ENCODE measurements at regions not wholly inside any gene's neighbourhood (a gene's known extent, or its start where the extent isn't known, plus 50 kb on each side); places are given as distances from the start of the nearest gene placed in this dataset.
"Not testable (repeated sequence)": the region's sequence is repeated elsewhere in the genome, so short reads cannot be mapped to it uniquely, and the experiment has no call there.

- H3K27ac Mint-ChIP-seq, result no peak overlapping the region
- peaks cover 0 to 5% of the 10 kb centered on the region in 2 donors for H3K9me3 Mint-ChIP-seq
- no peaks in the 10 kb centered on the region for H3K27me3 Mint-ChIP-seq (ENCODE audit: low read depth)
- H3K4me1 Mint-ChIP-seq (ENCODE audit: low read depth), result no peaks in the 10 kb centered on the region
- ATAC-seq (replicated peaks in 1 of 2) (no peak), DNase-seq (no peak)
- no peaks in the 10 kb centered on the region for H3K36me3 Mint-ChIP-seq (ENCODE audit: insufficient read depth in 2 of 2)
- no peak overlapping the region for H3K4me3 Mint-ChIP-seq
Measured at GRCh38 chr9:18059447-18059846, 414.5 kb upstream of the ADAMTSL1 start.

- ATAC-seq (replicated peaks in 1 of 2) (no peak), DNase-seq (no peak)
- Mint-ChIP-seq H3K27ac (no peak overlapping the region), H3K4me3 (no peak overlapping the region), H3K36me3 (ENCODE audit: insufficient read depth in 2 of 2) (no peaks in the 10 kb centered on the region), H3K9me3 (peaks cover under 1 to 5% of the 10 kb centered on the region in 2 donors), H3K4me1 (ENCODE audit: low read depth) (no peaks in the 10 kb centered on the region), H3K27me3 (ENCODE audit: low read depth) (no peaks in the 10 kb centered on the region)
Measured at GRCh38 chr9:18060269-18060934, 413.6 kb upstream of the ADAMTSL1 start.

DNA sequence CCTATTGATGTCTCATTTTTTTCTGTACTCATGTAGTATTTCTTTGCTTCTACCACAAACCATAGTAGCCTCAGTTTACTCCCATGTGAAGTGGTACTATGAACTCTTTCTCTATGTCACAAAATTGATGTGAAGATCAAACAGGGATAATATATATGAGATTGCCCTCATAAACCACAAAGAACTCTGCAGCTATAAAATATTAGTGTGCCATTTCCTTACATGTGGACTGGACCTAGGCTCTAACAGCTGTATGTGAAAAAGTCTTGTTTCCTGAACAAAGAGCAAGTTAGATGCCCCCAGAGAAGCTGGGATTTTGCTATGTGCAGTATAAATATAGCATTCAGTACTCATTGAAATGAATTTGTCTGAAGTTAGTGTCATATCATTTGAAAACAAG, 412.6 kb upstream of the ADAMTSL1 start:
- no peak for DNase-seq
- Mint-ChIP-seq H3K4me1 (ENCODE audit: low read depth) (no peaks in the 10 kb centered on the region), H3K9me3 (peaks cover 1 to 5% of the 10 kb centered on the region in 2 donors), H3K4me3 (no peak overlapping the region), H3K27ac (no peak overlapping the region), H3K27me3 (ENCODE audit: low read depth) (no peaks in the 10 kb centered on the region), H3K36me3 (ENCODE audit: insufficient read depth in 2 of 2) (no peaks in the 10 kb centered on the region)
- ATAC-seq (replicated peaks in 1 of 2), result no peak

GRCh38 chr9:18061856-18062255, 412.1 kb upstream of the ADAMTSL1 start:
- Mint-ChIP-seq H3K27ac (no peak overlapping the region), H3K9me3 (peaks cover 1 to 5% of the 10 kb centered on the region in 2 donors), H3K27me3 (ENCODE audit: low read depth) (no peaks in the 10 kb centered on the region), H3K4me3 (no peak overlapping the region), H3K36me3 (ENCODE audit: insufficient read depth in 2 of 2) (no peaks in the 10 kb centered on the region), H3K4me1 (ENCODE audit: low read depth) (no peaks in the 10 kb centered on the region)
- DNase-seq (no peak), ATAC-seq (replicated peaks in 1 of 2) (no peak)

GRCh38 chr9:18063856-18064390, 410.0 kb upstream of the ADAMTSL1 start:
- DNase-seq (no peak), ATAC-seq (replicated peaks in 1 of 2) (no peak)
- Mint-ChIP-seq H3K27me3 (ENCODE audit: low read depth) (no peaks in the 10 kb centered on the region), H3K4me1 (ENCODE audit: low read depth) (no peaks in the 10 kb centered on the region), H3K9me3 (peaks cover 1 to 2% of the 10 kb centered on the region in 2 donors), H3K36me3 (ENCODE audit: insufficient read depth in 2 of 2) (no peaks in the 10 kb centered on the region), H3K27ac (no peak overlapping the region), H3K4me3 (no peak overlapping the region)

DNA sequence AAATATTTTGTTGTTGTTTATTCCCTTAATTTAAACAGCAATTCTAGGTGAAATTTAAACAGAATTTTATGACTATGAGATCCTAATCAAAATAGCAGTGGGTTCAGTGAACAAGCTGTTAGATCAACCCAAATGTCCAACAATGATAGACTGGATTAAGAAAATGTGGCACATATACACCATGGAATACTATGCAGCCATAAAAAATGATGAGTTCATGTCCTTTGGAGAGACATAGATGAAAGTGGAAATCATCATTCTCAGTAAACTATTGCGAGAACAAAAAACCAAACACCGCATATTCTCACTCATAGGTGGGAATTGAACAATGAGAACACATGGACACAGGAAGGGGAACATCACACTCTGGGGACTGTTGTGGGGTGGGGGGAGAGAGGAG, 407.3 kb upstream of the ADAMTSL1 start:
- not testable (repeated sequence) for H3K4me1 Mint-ChIP-seq (ENCODE audit: low read depth); H3K4me3 Mint-ChIP-seq; H3K27ac Mint-ChIP-seq; H3K9me3 Mint-ChIP-seq; H3K36me3 Mint-ChIP-seq (ENCODE audit: insufficient read depth in 2 of 2); H3K27me3 Mint-ChIP-seq (ENCODE audit: low read depth); ATAC-seq (replicated peaks in 1 of 2); DNase-seq

DNA sequence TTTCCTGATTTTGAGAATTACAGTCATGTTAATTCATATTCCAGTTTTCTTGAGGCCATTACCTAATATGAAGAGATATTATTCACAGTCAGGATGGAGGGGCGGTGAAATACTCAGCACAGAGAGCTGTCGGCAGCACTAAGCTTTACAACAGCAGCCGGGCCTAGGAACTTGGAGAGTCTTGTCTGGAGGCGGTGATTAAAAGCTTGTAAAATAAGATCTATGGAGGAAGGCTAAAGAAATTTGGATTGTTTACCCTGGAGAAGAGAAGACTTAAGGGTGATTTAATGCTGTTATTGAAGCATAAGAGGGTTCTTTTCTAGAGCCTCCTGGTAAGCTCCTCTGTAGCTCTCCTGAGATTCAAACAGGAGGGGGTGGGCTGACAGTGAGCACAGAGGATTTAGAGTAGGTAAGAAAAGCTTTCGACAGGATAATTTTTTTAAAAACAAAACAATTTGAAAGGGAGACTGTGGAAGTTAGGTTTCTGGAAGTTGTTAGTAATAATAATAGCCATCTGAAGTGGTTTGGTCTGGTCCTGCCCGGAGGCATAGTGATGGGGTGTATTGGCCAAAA, 406.3 kb upstream of the ADAMTSL1 start:
- H3K4me3 Mint-ChIP-seq, result no peak overlapping the region
- peaks cover 0 to 1% of the 10 kb centered on the region in 2 donors for H3K9me3 Mint-ChIP-seq
- H3K4me1 Mint-ChIP-seq (ENCODE audit: low read depth), result no peaks in the 10 kb centered on the region
- no peak for DNase-seq
- H3K36me3 Mint-ChIP-seq (ENCODE audit: insufficient read depth in 2 of 2), result no peaks in the 10 kb centered on the region
- ATAC-seq (replicated peaks in 1 of 2), result no peak
- H3K27me3 Mint-ChIP-seq (ENCODE audit: low read depth), result no peaks in the 10 kb centered on the region
- H3K27ac Mint-ChIP-seq, result no peak overlapping the region

GRCh38 chr9:18068900-18069299, 405.1 kb upstream of the ADAMTSL1 start:
- Mint-ChIP-seq H3K9me3 (peaks cover 0 to 1% of the 10 kb centered on the region in 2 donors), H3K27ac (no peak overlapping the region), H3K36me3 (ENCODE audit: insufficient read depth in 2 of 2) (no peaks in the 10 kb centered on the region), H3K4me1 (ENCODE audit: low read depth) (no peaks in the 10 kb centered on the region), H3K27me3 (ENCODE audit: low read depth) (no peaks in the 10 kb centered on the region), H3K4me3 (no peak overlapping the region)
- DNase-seq, result no peak
- ATAC-seq (replicated peaks in 1 of 2), result no peak

GRCh38 chr9:18071651-18072060, 402.3 kb upstream of the ADAMTSL1 start:
- no peak for DNase-seq
- Mint-ChIP-seq H3K36me3 (ENCODE audit: insufficient read depth in 2 of 2) (no peaks in the 10 kb centered on the region), H3K4me1 (ENCODE audit: low read depth) (no peaks in the 10 kb centered on the region), H3K4me3 (no peak overlapping the region), H3K27ac (no peak overlapping the region), H3K9me3 (peaks cover 0 to 1% of the 10 kb centered on the region in 2 donors), H3K27me3 (ENCODE audit: low read depth) (no peaks in the 10 kb centered on the region)
- no peak for ATAC-seq (replicated peaks in 1 of 2)

DNA sequence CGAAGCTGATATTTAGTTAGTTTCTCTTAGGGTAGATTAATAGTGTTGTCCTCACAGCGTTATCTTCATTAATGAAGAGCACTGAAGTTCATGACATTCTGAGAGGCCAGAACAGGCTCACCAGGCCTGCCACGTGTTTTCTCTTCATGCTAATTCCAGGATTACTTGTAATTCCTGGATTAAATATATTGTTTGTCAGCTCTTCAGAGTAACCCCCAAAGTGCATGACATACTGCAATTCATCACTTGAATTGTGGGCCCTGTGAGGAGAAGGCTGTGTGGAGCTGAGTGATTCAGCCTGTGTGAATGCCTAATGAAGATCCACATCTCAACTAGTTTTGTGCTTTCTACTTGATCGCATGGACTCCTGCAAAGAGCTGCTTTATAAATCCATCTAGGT, 401.0 kb upstream of the ADAMTSL1 start:
- no peak for ATAC-seq (replicated peaks in 1 of 2)
- no peak for DNase-seq
- no peaks in the 10 kb centered on the region for H3K4me1 Mint-ChIP-seq (ENCODE audit: low read depth)
- no peaks in the 10 kb centered on the region for H3K36me3 Mint-ChIP-seq (ENCODE audit: insufficient read depth in 2 of 2)
- H3K4me3 Mint-ChIP-seq, result no peak overlapping the region
- H3K27me3 Mint-ChIP-seq (ENCODE audit: low read depth), result no peaks in the 10 kb centered on the region
- H3K9me3 Mint-ChIP-seq, result peaks cover 0 to 8% of the 10 kb centered on the region in 2 donors
- H3K27ac Mint-ChIP-seq, result no peak overlapping the region

DNA sequence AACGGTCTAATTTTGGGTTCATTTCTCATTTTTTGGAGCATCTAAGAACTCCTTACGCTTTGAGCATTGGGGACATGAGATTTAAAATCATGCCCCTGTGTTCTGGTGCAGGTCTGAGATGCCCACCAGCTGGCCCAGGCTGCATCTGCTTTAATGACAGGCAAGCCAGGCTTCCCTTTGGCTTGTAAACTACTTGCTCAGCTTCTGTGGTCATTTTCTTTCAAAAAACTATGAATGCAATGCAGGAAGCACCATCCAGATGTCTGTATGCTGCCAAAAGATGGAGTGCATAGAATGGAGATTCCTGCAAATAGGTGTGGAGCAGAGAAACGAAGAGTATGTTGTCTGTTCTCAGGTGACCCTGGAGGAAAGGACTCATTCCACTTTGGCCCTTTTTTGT, 399.9 kb upstream of the ADAMTSL1 start:
- Mint-ChIP-seq H3K27me3 (ENCODE audit: low read depth) (no peaks in the 10 kb centered on the region), H3K27ac (no peak overlapping the region), H3K9me3 (peaks cover 0 to 8% of the 10 kb centered on the region in 2 donors), H3K4me1 (ENCODE audit: low read depth) (no peaks in the 10 kb centered on the region), H3K4me3 (no peak overlapping the region), H3K36me3 (ENCODE audit: insufficient read depth in 2 of 2) (no peaks in the 10 kb centered on the region)
- DNase-seq (no peak), ATAC-seq (replicated peaks in 1 of 2) (no peak)

- H3K36me3 Mint-ChIP-seq (ENCODE audit: insufficient read depth in 2 of 2), result no peaks in the 10 kb centered on the region
- ATAC-seq (replicated peaks in 1 of 2), result no peak
- H3K27me3 Mint-ChIP-seq (ENCODE audit: low read depth), result no peaks in the 10 kb centered on the region
- DNase-seq, result no peak
- H3K4me1 Mint-ChIP-seq (ENCODE audit: low read depth), result no peaks in the 10 kb centered on the region
- no peak overlapping the region for H3K27ac Mint-ChIP-seq
- H3K4me3 Mint-ChIP-seq, result no peak overlapping the region
- H3K9me3 Mint-ChIP-seq, result peaks cover 0 to 12% of the 10 kb centered on the region in 2 donors
Measured at GRCh38 chr9:18075253-18075952, 398.6 kb upstream of the ADAMTSL1 start.

- ATAC-seq (replicated peaks in 1 of 2) (no peak), DNase-seq (no peak)
- Mint-ChIP-seq H3K9me3 (peaks cover 0 to 12% of the 10 kb centered on the region in 2 donors), H3K4me1 (ENCODE audit: low read depth) (no peaks in the 10 kb centered on the region), H3K4me3 (no peak overlapping the region), H3K27me3 (ENCODE audit: low read depth) (no peaks in the 10 kb centered on the region), H3K27ac (no peak overlapping the region), H3K36me3 (ENCODE audit: insufficient read depth in 2 of 2) (no peaks in the 10 kb centered on the region)
Measured at GRCh38 chr9:18077941-18078678, 395.8 kb upstream of the ADAMTSL1 start.
